H9 (cell line): ENCODE measurements at regions not wholly inside any gene's neighbourhood (a gene's known extent, or its start where the extent isn't known, plus 50 kb on each side); places are given as distances from the start of the nearest gene placed in this dataset.

Experiments used
- DNase-seq: peaks from one replicate; pipeline ENCODE4 v3.0.0-alpha.2; 2017
- H2AFZ ChIP-seq: one replicate; pipeline ENCODE4 v1.6.1; 2013; ENCODE audit warnings: mild to moderate bottlenecking, low read length, control low read depth, moderate library complexity
- H2AK5ac ChIP-seq: 2 replicates; pipeline ENCODE4 v1.6.1; 2013; ENCODE audit warnings: low read length, control low read depth, mixed read lengths; ENCODE audit not compliant: insufficient read length
- H2BK120ac ChIP-seq: one replicate; pipeline ENCODE4 v1.6.1; 2013; ENCODE audit warnings: low read depth, mild to moderate bottlenecking, low read length, control low read depth, inconsistent platforms; ENCODE audit not compliant: poor library complexity, severe bottlenecking
- H2BK12ac ChIP-seq: 2 replicates; pipeline ENCODE4 v1.6.1; 2013; ENCODE audit warnings: low read length, control low read depth, mixed read lengths, low read depth; ENCODE audit not compliant: insufficient read length
- H2BK15ac ChIP-seq: 2 replicates; pipeline ENCODE4 v1.6.1; 2013; ENCODE audit warnings: low read depth, low read length, control low read depth
- H2BK20ac ChIP-seq: one replicate; pipeline ENCODE4 v1.6.1; 2013; ENCODE audit warnings: low read depth, mild to moderate bottlenecking, low read length, control low read depth, inconsistent platforms; ENCODE audit not compliant: poor library complexity, severe bottlenecking
- H2BK5ac ChIP-seq: 2 replicates; pipeline ENCODE4 v1.6.1; 2013; ENCODE audit warnings: low read length, control low read depth, mixed read lengths; ENCODE audit not compliant: insufficient read length
- H3K14ac ChIP-seq: 2 replicates; pipeline ENCODE4 v1.6.1; 2013; ENCODE audit warnings: low read length, control low read depth; ENCODE audit not compliant: insufficient read depth
- H3K18ac ChIP-seq: 2 replicates; pipeline ENCODE4 v1.6.1; 2013; ENCODE audit warnings: low read depth, mild to moderate bottlenecking, mixed read lengths, low read length, control low read depth; ENCODE audit not compliant: insufficient read length
- H3K23ac ChIP-seq: 2 replicates; pipeline ENCODE4 v1.6.1; 2013; ENCODE audit warnings: low read length, control low read depth, mixed read lengths, low read depth; ENCODE audit not compliant: insufficient read length
- H3K23me2 ChIP-seq: 2 replicates; pipeline ENCODE4 v1.6.1; 2013; ENCODE audit warnings: low read depth, mild to moderate bottlenecking, mixed read lengths, low read length, control low read depth; ENCODE audit not compliant: insufficient read length, poor library complexity, severe bottlenecking
- H3K27ac ChIP-seq: 2 replicates; pipeline ENCODE4 v1.5.1; 2013; ENCODE audit warnings: low read length, control low read depth, mixed read lengths, low read depth; ENCODE audit not compliant: insufficient read length
- H3K27me3 ChIP-seq: 2 replicates; pipeline ENCODE4 v1.6.1; 2013; ENCODE audit warnings: low read length, control low read depth, inconsistent platforms; ENCODE audit not compliant: insufficient read depth
- H3K4ac ChIP-seq: 2 replicates; pipeline ENCODE4 v1.6.1; 2013; ENCODE audit warnings: low read depth, mild to moderate bottlenecking, control low read depth, inconsistent platforms, low read length, moderate library complexity
- H3K4me1 ChIP-seq: 2 replicates; pipeline ENCODE4 v1.6.1; 2013; ENCODE audit warnings: low read length, control low read depth, inconsistent platforms; ENCODE audit not compliant: insufficient read depth
- H3K4me2 ChIP-seq: 2 replicates; pipeline ENCODE4 v1.6.1; 2013; ENCODE audit warnings: low read length, control low read depth, mixed read lengths; ENCODE audit not compliant: insufficient read length, insufficient read depth
- H3K56ac ChIP-seq: 2 replicates; pipeline ENCODE4 v1.6.1; 2013; ENCODE audit warnings: low read depth, mild to moderate bottlenecking, mixed read lengths, low read length, control low read depth; ENCODE audit not compliant: insufficient read length
- H3K79me1 ChIP-seq: 2 replicates; pipeline ENCODE4 v1.6.1; 2013; ENCODE audit warnings: low read depth, mild to moderate bottlenecking, moderate library complexity, low read length, control low read depth, inconsistent platforms; ENCODE audit not compliant: insufficient read depth, poor library complexity, severe bottlenecking
- H3K79me2 ChIP-seq: 2 replicates; pipeline ENCODE4 v1.6.1; 2013; ENCODE audit warnings: low read length, control low read depth, inconsistent platforms; ENCODE audit not compliant: insufficient read depth
- H3K9ac ChIP-seq: 2 replicates; pipeline ENCODE4 v1.6.1; 2013; ENCODE audit warnings: low read length, control low read depth, mixed read lengths; ENCODE audit not compliant: insufficient read length; ENCODE audit errors: extremely low read depth
- H3K9me3 ChIP-seq: one replicate; pipeline ENCODE4 v1.6.1; 2013; ENCODE audit warnings: low read depth, low read length, inconsistent platforms; ENCODE audit not compliant: control insufficient read depth
- H3T11ph ChIP-seq: one replicate; pipeline ENCODE4 v1.6.1; 2013; ENCODE audit warnings: mild to moderate bottlenecking, low read length, control low read depth, inconsistent platforms
- H4K20me1 ChIP-seq: one replicate; pipeline ENCODE4 v1.6.1; 2013; ENCODE audit not compliant: control insufficient read depth, insufficient read length, insufficient read depth
- H4K5ac ChIP-seq: 2 replicates; pipeline ENCODE4 v1.6.1; 2013; ENCODE audit warnings: low read depth, mild to moderate bottlenecking, mixed read lengths, low read length, control low read depth; ENCODE audit not compliant: insufficient read length
- H4K8ac ChIP-seq: replicated peaks from 2 replicates; pipeline ENCODE4 v1.6.1; 2013; ENCODE audit warnings: low read length, control low read depth, mixed read lengths, low read depth; ENCODE audit not compliant: insufficient read length
- H4K91ac ChIP-seq: 2 replicates; pipeline ENCODE4 v1.6.1; 2013; ENCODE audit warnings: low read depth, mild to moderate bottlenecking, moderate library complexity, mixed read lengths, low read length, control low read depth; ENCODE audit not compliant: insufficient read length
- H3K27ac Mint-ChIP-seq, 3 experiments: 2 replicates in 2 of 3; 3 replicates in 1 of 3; pipeline ENCODE4 v1.8.0; 2020 to 2021; ENCODE audit warnings: mixed read lengths in 3 of 3, mild to moderate bottlenecking in 1 of 3, moderate library complexity in 1 of 3
- H3K27me3 Mint-ChIP-seq: 2 replicates; pipeline ENCODE4 v1.8.0; 2021; ENCODE audit warnings: low read depth, mild to moderate bottlenecking, moderate library complexity, mixed read lengths
- H3K36me3 Mint-ChIP-seq, 3 experiments: 2 replicates in 2 of 3; 3 replicates in 1 of 3; pipeline ENCODE4 v1.8.0; 2020 to 2021; ENCODE audit warnings: low read depth in 3 of 3, mixed read lengths in 3 of 3; ENCODE audit not compliant: insufficient read depth in 1 of 3
- H3K4me1 Mint-ChIP-seq, 2 experiments: 2 replicates each; pipeline ENCODE4 v1.8.0; 2020; ENCODE audit warnings: mixed read lengths in 2 of 2
- H3K4me3 Mint-ChIP-seq, 2 experiments: 2 replicates in 1 of 2; 3 replicates in 1 of 2; pipeline ENCODE4 v1.8.0; 2020 to 2021; ENCODE audit warnings: mild to moderate bottlenecking in 2 of 2, mixed read lengths in 2 of 2, moderate library complexity in 1 of 2
- H3K9me3 Mint-ChIP-seq, 2 experiments: 2 replicates in 1 of 2; 3 replicates in 1 of 2; pipeline ENCODE4 v1.8.0; 2020; ENCODE audit warnings: mild to moderate bottlenecking in 2 of 2, mixed read lengths in 2 of 2, moderate library complexity in 1 of 2
- CTCF ChIP-seq: fragments of 200-600 bp; sonication (generic); conservative IDR thresholded peaks from 3 replicates; pipeline ENCODE4 v1.8.0; 2021; ENCODE audit warnings: antibody characterized with exemption, mild to moderate bottlenecking
- WGBS: extraction: QIAGEN DNeasy Blood & Tissue Kit; methylation state at CpG from one replicate; pipeline ENCODE4 v1.1.7; 2013; ENCODE audit warnings: missing lambda C conversion rate, low lambda C conversion rate, mixed read lengths; ENCODE audit not compliant: insufficient read length; ENCODE audit errors: extremely low coverage; 5-methylcytosine and 5-hydroxymethylcytosine counted together

DNA sequence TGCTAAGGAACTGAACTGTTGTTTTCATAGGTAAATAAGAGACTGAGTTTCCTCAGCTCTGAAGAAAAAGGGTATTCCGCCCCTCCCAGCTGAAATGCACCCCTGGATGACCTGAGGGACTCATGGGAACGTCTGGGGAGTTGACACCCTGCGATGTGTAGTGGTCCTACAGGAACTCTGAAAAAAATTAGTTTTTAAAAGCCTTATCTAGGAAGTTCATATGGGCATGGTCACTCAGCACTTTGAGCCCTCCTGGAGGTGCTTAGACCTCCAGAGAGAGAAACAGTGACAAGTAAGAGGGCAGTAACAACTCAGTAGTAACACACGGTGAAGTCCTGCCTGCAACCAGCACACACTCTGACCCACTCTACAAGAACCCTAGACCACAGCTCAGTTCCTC is 91.2 kb upstream of the CNOT2 start:
- H2AFZ ChIP-seq = no peak overlapping the region
- no peaks in the 10 kb centered on the region; the same call in 1 of the 2 replicates for H3K4me1 ChIP-seq
- no peaks in the 10 kb centered on the region for H4K20me1 ChIP-seq
- H3K9me3 ChIP-seq = peaks cover 5% of the 10 kb centered on the region
- WGBS = no CpG with 5 or more reads among the region's 4 CpGs
- H3K4me3 Mint-ChIP-seq = no peak overlapping the region
- no peak overlapping the region for H4K91ac ChIP-seq
- H3K9ac ChIP-seq = no peak overlapping the region
- no peaks in the 10 kb centered on the region for H3K27me3 ChIP-seq
- no peak overlapping the region for H2BK15ac ChIP-seq
- H2BK120ac ChIP-seq = no peak overlapping the region
- H3K4ac ChIP-seq = no peak overlapping the region
- no peak overlapping the region for H3K18ac ChIP-seq
- no peak overlapping the region for H4K5ac ChIP-seq
- H4K8ac ChIP-seq = no peak overlapping the region
- peaks cover 17 to 38% (median 35%) of the 10 kb centered on the region in 3 experiments for H3K36me3 Mint-ChIP-seq
- H3K4me2 ChIP-seq = no peak overlapping the region
- H3K4me1 Mint-ChIP-seq = peaks cover under 1% of the 10 kb centered on the region in 2 experiments; a peak in 2 of 4 replicates
- no peaks in the 10 kb centered on the region for H3K79me2 ChIP-seq
- H3K56ac ChIP-seq = no peak overlapping the region
- no peaks in the 10 kb centered on the region for H3K27me3 Mint-ChIP-seq
- H3K27ac Mint-ChIP-seq = no peak overlapping the region
- DNase-seq = no peak
- TF ChIP-seq CTCF = no peak
- H3K79me1 ChIP-seq = no peaks in the 10 kb centered on the region
- no peak overlapping the region for H3K23ac ChIP-seq
- H2AK5ac ChIP-seq = no peak overlapping the region
- H3K23me2 ChIP-seq = no peaks in the 10 kb centered on the region
- H2BK20ac ChIP-seq = no peak overlapping the region
- H2BK5ac ChIP-seq = no peak overlapping the region
- no peak overlapping the region for H3K14ac ChIP-seq
- H3K9me3 Mint-ChIP-seq = peaks cover 45 to 46% of the 10 kb centered on the region in 2 experiments
- no peak overlapping the region for H3T11ph ChIP-seq
- H3K27ac ChIP-seq = no peak overlapping the region
- no peak overlapping the region for H2BK12ac ChIP-seq
